ENCODE measurements at regions not wholly inside any gene's neighbourhood (a gene's known extent, or its start where the extent isn't known, plus 50 kb on each side); places are given as distances from the start of the nearest gene placed in this dataset.

DNA sequence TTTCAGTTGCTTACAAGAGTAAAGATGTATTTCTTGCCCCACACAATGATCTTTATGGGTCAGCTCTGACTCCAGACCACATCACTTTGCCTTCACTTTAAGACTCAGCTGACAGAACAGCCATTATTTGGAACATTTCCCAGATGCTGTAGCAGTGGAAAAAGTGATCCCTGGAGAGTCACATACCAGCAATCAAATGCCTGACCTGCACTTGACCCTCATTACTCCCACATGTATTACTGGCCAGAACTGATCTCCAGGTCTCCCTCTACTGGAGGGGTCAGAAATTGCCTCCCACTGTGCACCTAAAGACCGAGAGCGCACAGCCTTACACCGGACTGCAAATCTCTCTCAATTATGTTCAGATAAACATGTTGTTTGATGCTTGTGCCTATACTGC, 88.6 kb upstream of the ZNF385D start:
- Histone ChIP-seq H3K9me3 (no peaks in the 10 kb centered on the region), H3K4me1 (no peaks in the 10 kb centered on the region), H3K4me3 (no peak overlapping the region), H3K36me3 (no peaks in the 10 kb centered on the region), H3K27me3 (no peaks in the 10 kb centered on the region), H3K27ac (no peak overlapping the region)
- DNase-seq (ENCODE audit: low spot score in 2 of 2) = no peak
- TF ChIP-seq POLR2AphosphoS5 (IDR thresholded peaks at IDR 0.05) (no peak), POLR2A (IDR thresholded peaks at IDR 0.05) (no peak)
- TF ChIP-seq, protein P1, sequence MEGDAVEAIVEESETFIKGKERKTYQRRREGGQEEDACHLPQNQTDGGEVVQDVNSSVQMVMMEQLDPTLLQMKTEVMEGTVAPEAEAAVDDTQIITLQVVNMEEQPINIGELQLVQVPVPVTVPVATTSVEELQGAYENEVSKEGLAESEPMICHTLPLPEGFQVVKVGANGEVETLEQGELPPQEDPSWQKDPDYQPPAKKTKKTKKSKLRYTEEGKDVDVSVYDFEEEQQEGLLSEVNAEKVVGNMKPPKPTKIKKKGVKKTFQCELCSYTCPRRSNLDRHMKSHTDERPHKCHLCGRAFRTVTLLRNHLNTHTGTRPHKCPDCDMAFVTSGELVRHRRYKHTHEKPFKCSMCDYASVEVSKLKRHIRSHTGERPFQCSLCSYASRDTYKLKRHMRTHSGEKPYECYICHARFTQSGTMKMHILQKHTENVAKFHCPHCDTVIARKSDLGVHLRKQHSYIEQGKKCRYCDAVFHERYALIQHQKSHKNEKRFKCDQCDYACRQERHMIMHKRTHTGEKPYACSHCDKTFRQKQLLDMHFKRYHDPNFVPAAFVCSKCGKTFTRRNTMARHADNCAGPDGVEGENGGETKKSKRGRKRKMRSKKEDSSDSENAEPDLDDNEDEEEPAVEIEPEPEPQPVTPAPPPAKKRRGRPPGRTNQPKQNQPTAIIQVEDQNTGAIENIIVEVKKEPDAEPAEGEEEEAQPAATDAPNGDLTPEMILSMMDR (IDR thresholded peaks at IDR 0.05) = no peak
- intact Hi-C loops (cut with DNase I; ENCODE audit: low total_unique reads) = no loop called here

DNA sequence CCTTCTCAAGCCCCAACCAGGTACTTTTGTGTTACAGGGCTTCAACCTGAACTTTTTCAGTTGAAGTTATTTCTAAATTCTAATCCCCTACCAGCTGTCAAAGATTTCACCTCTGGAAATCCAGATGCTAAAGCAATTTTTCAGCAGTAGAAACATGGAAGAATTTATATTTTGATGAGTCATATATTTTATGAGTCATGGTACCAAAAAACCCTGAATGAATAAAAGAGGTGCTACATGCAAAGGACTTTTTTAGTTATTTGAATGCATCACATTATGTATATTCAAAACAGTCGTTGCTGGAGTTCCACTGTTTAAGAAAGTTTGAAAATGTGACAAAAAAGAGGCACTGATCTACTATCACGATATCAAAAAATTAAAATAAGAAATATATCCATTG, 96.0 kb upstream of the ZNF385D start:
- Histone ChIP-seq H3K4me3 (no peak overlapping the region), H3K27me3 (no peaks in the 10 kb centered on the region), H3K4me1 (no peaks in the 10 kb centered on the region), H3K9me3 (no peaks in the 10 kb centered on the region), H3K27ac (no peak overlapping the region), H3K36me3 (no peaks in the 10 kb centered on the region)
- TF ChIP-seq, protein P1 (IDR thresholded peaks at IDR 0.05) = no peak
- TF ChIP-seq POLR2AphosphoS5 (IDR thresholded peaks at IDR 0.05) (no peak), POLR2A (IDR thresholded peaks at IDR 0.05) (no peak)
- no peak for DNase-seq (ENCODE audit: low spot score in 2 of 2)
- intact Hi-C loops (cut with DNase I; ENCODE audit: low total_unique reads) = no loop called here

DNA sequence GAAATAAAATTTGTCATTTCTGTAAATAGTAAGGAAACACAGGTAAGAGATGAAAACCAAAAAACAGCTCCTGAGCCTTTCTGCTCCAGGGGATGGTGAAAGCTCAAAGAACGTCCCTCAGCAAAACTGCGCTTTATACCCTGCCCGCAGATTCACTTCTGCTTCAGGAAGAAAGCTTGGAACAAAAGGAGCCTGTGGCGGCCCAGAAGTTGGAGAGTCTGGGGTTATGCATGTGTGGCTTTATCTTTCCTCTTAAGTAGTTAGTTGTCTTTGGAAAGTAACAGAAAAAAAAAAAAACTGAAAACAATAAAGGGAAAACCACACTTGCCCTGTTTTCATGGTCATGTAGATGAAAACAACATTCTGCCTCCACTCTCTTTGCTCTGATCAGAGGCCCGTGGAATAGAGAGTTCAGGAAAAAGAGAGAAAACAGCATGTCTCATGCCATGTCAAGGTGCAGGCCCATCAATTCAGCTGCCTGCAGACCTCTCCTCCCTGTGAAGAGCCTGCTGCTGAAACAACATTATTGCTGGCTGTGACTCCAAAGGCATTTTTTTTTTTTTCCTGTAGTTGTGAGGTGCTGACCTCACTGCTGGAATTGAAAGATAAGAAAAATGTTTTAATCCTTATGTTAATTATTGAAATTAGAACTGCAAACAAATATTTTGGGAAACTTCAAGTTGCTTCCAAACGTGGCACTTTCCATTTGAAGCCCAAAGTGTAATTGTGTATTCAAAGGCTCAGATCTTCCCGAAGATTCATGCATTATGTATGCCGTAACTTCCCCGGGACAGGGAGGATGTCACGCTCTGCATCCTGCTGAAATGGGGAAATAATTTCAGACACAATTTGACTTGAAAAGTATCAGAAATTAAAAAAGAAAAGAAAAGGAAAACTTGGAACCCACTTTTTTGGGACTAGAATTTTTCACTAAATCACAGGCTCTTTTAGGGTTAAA, 108.4 kb upstream of the ZNF385D start:
- Histone ChIP-seq H3K27me3 (no peaks in the 10 kb centered on the region), H3K4me3 (no peak overlapping the region), H3K4me1 (no peaks in the 10 kb centered on the region), H3K27ac (no peak overlapping the region), H3K36me3 (no peaks in the 10 kb centered on the region), H3K9me3 (no peaks in the 10 kb centered on the region)
- intact Hi-C loops (cut with DNase I; ENCODE audit: low total_unique reads) = no loop called here
- no peak for DNase-seq (ENCODE audit: low spot score in 2 of 2)
- TF ChIP-seq, protein P1 (IDR thresholded peaks at IDR 0.05) = no peak
- no peak for TF ChIP-seq POLR2A (IDR thresholded peaks at IDR 0.05)
- no peak for TF ChIP-seq POLR2AphosphoS5 (IDR thresholded peaks at IDR 0.05)

DNA sequence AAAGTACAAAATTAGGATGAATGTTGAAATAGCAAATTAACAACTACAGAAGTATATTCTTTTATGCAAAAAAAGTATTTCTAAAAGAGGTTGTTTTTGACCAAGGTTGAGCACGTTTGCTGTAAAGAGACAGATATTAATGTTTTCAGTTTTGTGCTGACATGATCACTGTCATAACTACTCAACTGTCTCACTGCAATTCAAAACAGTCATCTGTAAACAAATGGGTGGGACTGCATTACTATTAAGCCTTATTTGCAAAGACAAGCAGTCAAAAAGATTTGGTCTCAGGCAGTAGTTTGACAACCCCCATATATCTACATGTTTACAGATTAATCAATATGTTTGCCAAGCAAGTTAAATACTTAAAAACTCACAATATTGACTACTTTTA, 109.1 kb upstream of the ZNF385D start:
- no peaks in the 10 kb centered on the region for H3K27me3 ChIP-seq
- no peaks in the 10 kb centered on the region for H3K4me1 ChIP-seq
- intact Hi-C loops (cut with DNase I; ENCODE audit: low total_unique reads) = no loop called here
- H3K9me3 ChIP-seq = no peaks in the 10 kb centered on the region
- no peaks in the 10 kb centered on the region for H3K36me3 ChIP-seq
- no peak overlapping the region for H3K27ac ChIP-seq
- DNase-seq (ENCODE audit: low spot score in 2 of 2) = no peak
- H3K4me3 ChIP-seq = no peak overlapping the region
- TF ChIP-seq POLR2A (IDR thresholded peaks at IDR 0.05) = no peak
- TF ChIP-seq POLR2AphosphoS5 (IDR thresholded peaks at IDR 0.05) = no peak

DNA sequence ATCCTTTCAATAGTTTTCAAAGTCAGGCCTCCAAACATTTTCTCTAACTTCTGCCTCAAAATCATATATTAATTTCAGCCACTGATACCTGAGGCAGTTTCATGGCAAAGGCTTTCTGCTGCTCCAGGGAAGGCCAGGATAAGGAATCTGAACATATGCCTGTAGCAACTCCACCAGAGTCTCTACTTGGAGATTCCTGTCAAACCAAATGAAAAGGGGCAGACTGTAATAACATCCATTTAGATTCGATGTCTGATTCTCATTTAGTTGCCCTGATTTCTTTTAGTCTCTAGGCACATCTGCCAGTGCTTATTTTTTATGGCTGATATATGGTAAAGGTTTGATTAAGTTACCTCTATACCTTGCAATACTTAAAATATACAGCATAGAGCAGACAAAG, 109.6 kb upstream of the ZNF385D start:
- TF ChIP-seq, protein P1 (IDR thresholded peaks at IDR 0.05) = no peak
- TF ChIP-seq POLR2A (IDR thresholded peaks at IDR 0.05) = no peak
- no peak for TF ChIP-seq POLR2AphosphoS5 (IDR thresholded peaks at IDR 0.05)
- Histone ChIP-seq H3K27ac (no peak overlapping the region), H3K27me3 (no peaks in the 10 kb centered on the region), H3K36me3 (no peaks in the 10 kb centered on the region), H3K4me3 (no peak overlapping the region), H3K9me3 (no peaks in the 10 kb centered on the region), H3K4me1 (no peaks in the 10 kb centered on the region)
- intact Hi-C loops (cut with DNase I; ENCODE audit: low total_unique reads) = no loop called here
- no peak for DNase-seq (ENCODE audit: low spot score in 2 of 2)
